H9 (cell line): ENCODE measurements at regions not wholly inside any gene's neighbourhood (a gene's known extent, or its start where the extent isn't known, plus 50 kb on each side); places are given as distances from the start of the nearest gene placed in this dataset.

ENCODE experiments used
- DNase-seq: peaks from one replicate; pipeline ENCODE4 v3.0.0-alpha.2; 2017
- H2AFZ ChIP-seq: one replicate; pipeline ENCODE4 v1.6.1; 2013; ENCODE audit warnings: mild to moderate bottlenecking, low read length, control low read depth, moderate library complexity
- H2AK5ac ChIP-seq: 2 replicates; pipeline ENCODE4 v1.6.1; 2013; ENCODE audit warnings: low read length, control low read depth, mixed read lengths; ENCODE audit not compliant: insufficient read length
- H2BK120ac ChIP-seq: one replicate; pipeline ENCODE4 v1.6.1; 2013; ENCODE audit warnings: low read depth, mild to moderate bottlenecking, low read length, control low read depth, inconsistent platforms; ENCODE audit not compliant: poor library complexity, severe bottlenecking
- H2BK12ac ChIP-seq: 2 replicates; pipeline ENCODE4 v1.6.1; 2013; ENCODE audit warnings: low read length, control low read depth, mixed read lengths, low read depth; ENCODE audit not compliant: insufficient read length
- H2BK15ac ChIP-seq: 2 replicates; pipeline ENCODE4 v1.6.1; 2013; ENCODE audit warnings: low read depth, low read length, control low read depth
- H2BK20ac ChIP-seq: one replicate; pipeline ENCODE4 v1.6.1; 2013; ENCODE audit warnings: low read depth, mild to moderate bottlenecking, low read length, control low read depth, inconsistent platforms; ENCODE audit not compliant: poor library complexity, severe bottlenecking
- H2BK5ac ChIP-seq: 2 replicates; pipeline ENCODE4 v1.6.1; 2013; ENCODE audit warnings: low read length, control low read depth, mixed read lengths; ENCODE audit not compliant: insufficient read length
- H3K14ac ChIP-seq: 2 replicates; pipeline ENCODE4 v1.6.1; 2013; ENCODE audit warnings: low read length, control low read depth; ENCODE audit not compliant: insufficient read depth
- H3K18ac ChIP-seq: 2 replicates; pipeline ENCODE4 v1.6.1; 2013; ENCODE audit warnings: low read depth, mild to moderate bottlenecking, mixed read lengths, low read length, control low read depth; ENCODE audit not compliant: insufficient read length
- H3K23ac ChIP-seq: 2 replicates; pipeline ENCODE4 v1.6.1; 2013; ENCODE audit warnings: low read length, control low read depth, mixed read lengths, low read depth; ENCODE audit not compliant: insufficient read length
- H3K23me2 ChIP-seq: 2 replicates; pipeline ENCODE4 v1.6.1; 2013; ENCODE audit warnings: low read depth, mild to moderate bottlenecking, mixed read lengths, low read length, control low read depth; ENCODE audit not compliant: insufficient read length, poor library complexity, severe bottlenecking
- H3K27ac ChIP-seq: 2 replicates; pipeline ENCODE4 v1.5.1; 2013; ENCODE audit warnings: low read length, control low read depth, mixed read lengths, low read depth; ENCODE audit not compliant: insufficient read length
- H3K27me3 ChIP-seq: 2 replicates; pipeline ENCODE4 v1.6.1; 2013; ENCODE audit warnings: low read length, control low read depth, inconsistent platforms; ENCODE audit not compliant: insufficient read depth
- H3K4ac ChIP-seq: 2 replicates; pipeline ENCODE4 v1.6.1; 2013; ENCODE audit warnings: low read depth, mild to moderate bottlenecking, control low read depth, inconsistent platforms, low read length, moderate library complexity
- H3K4me1 ChIP-seq: 2 replicates; pipeline ENCODE4 v1.6.1; 2013; ENCODE audit warnings: low read length, control low read depth, inconsistent platforms; ENCODE audit not compliant: insufficient read depth
- H3K4me2 ChIP-seq: 2 replicates; pipeline ENCODE4 v1.6.1; 2013; ENCODE audit warnings: low read length, control low read depth, mixed read lengths; ENCODE audit not compliant: insufficient read length, insufficient read depth
- H3K56ac ChIP-seq: 2 replicates; pipeline ENCODE4 v1.6.1; 2013; ENCODE audit warnings: low read depth, mild to moderate bottlenecking, mixed read lengths, low read length, control low read depth; ENCODE audit not compliant: insufficient read length
- H3K79me1 ChIP-seq: 2 replicates; pipeline ENCODE4 v1.6.1; 2013; ENCODE audit warnings: low read depth, mild to moderate bottlenecking, moderate library complexity, low read length, control low read depth, inconsistent platforms; ENCODE audit not compliant: insufficient read depth, poor library complexity, severe bottlenecking
- H3K79me2 ChIP-seq: 2 replicates; pipeline ENCODE4 v1.6.1; 2013; ENCODE audit warnings: low read length, control low read depth, inconsistent platforms; ENCODE audit not compliant: insufficient read depth
- H3K9ac ChIP-seq: 2 replicates; pipeline ENCODE4 v1.6.1; 2013; ENCODE audit warnings: low read length, control low read depth, mixed read lengths; ENCODE audit not compliant: insufficient read length; ENCODE audit errors: extremely low read depth
- H3K9me3 ChIP-seq: one replicate; pipeline ENCODE4 v1.6.1; 2013; ENCODE audit warnings: low read depth, low read length, inconsistent platforms; ENCODE audit not compliant: control insufficient read depth
- H3T11ph ChIP-seq: one replicate; pipeline ENCODE4 v1.6.1; 2013; ENCODE audit warnings: mild to moderate bottlenecking, low read length, control low read depth, inconsistent platforms
- H4K20me1 ChIP-seq: one replicate; pipeline ENCODE4 v1.6.1; 2013; ENCODE audit not compliant: control insufficient read depth, insufficient read length, insufficient read depth
- H4K5ac ChIP-seq: 2 replicates; pipeline ENCODE4 v1.6.1; 2013; ENCODE audit warnings: low read depth, mild to moderate bottlenecking, mixed read lengths, low read length, control low read depth; ENCODE audit not compliant: insufficient read length
- H4K8ac ChIP-seq: replicated peaks from 2 replicates; pipeline ENCODE4 v1.6.1; 2013; ENCODE audit warnings: low read length, control low read depth, mixed read lengths, low read depth; ENCODE audit not compliant: insufficient read length
- H4K91ac ChIP-seq: 2 replicates; pipeline ENCODE4 v1.6.1; 2013; ENCODE audit warnings: low read depth, mild to moderate bottlenecking, moderate library complexity, mixed read lengths, low read length, control low read depth; ENCODE audit not compliant: insufficient read length
- H3K27ac Mint-ChIP-seq, 3 experiments: 2 replicates in 2 of 3; 3 replicates in 1 of 3; pipeline ENCODE4 v1.8.0; 2020 to 2021; ENCODE audit warnings: mixed read lengths in 3 of 3, mild to moderate bottlenecking in 1 of 3, moderate library complexity in 1 of 3
- H3K27me3 Mint-ChIP-seq: 2 replicates; pipeline ENCODE4 v1.8.0; 2021; ENCODE audit warnings: low read depth, mild to moderate bottlenecking, moderate library complexity, mixed read lengths
- H3K36me3 Mint-ChIP-seq, 3 experiments: 2 replicates in 2 of 3; 3 replicates in 1 of 3; pipeline ENCODE4 v1.8.0; 2020 to 2021; ENCODE audit warnings: low read depth in 3 of 3, mixed read lengths in 3 of 3; ENCODE audit not compliant: insufficient read depth in 1 of 3
- H3K4me1 Mint-ChIP-seq, 2 experiments: 2 replicates each; pipeline ENCODE4 v1.8.0; 2020; ENCODE audit warnings: mixed read lengths in 2 of 2
- H3K4me3 Mint-ChIP-seq, 2 experiments: 2 replicates in 1 of 2; 3 replicates in 1 of 2; pipeline ENCODE4 v1.8.0; 2020 to 2021; ENCODE audit warnings: mild to moderate bottlenecking in 2 of 2, mixed read lengths in 2 of 2, moderate library complexity in 1 of 2
- H3K9me3 Mint-ChIP-seq, 2 experiments: 2 replicates in 1 of 2; 3 replicates in 1 of 2; pipeline ENCODE4 v1.8.0; 2020; ENCODE audit warnings: mild to moderate bottlenecking in 2 of 2, mixed read lengths in 2 of 2, moderate library complexity in 1 of 2
- CTCF ChIP-seq: fragments of 200-600 bp; sonication (generic); conservative IDR thresholded peaks from 3 replicates; pipeline ENCODE4 v1.8.0; 2021; ENCODE audit warnings: antibody characterized with exemption, mild to moderate bottlenecking
- WGBS: extraction: QIAGEN DNeasy Blood & Tissue Kit; methylation state at CpG from one replicate; pipeline ENCODE4 v1.1.7; 2013; ENCODE audit warnings: missing lambda C conversion rate, low lambda C conversion rate, mixed read lengths; ENCODE audit not compliant: insufficient read length; ENCODE audit errors: extremely low coverage; 5-methylcytosine and 5-hydroxymethylcytosine counted together

GRCh38 chr7:101731502-101732084 is 85.8 kb upstream of the CUX1 start:
- H3K27ac Mint-ChIP-seq, result peak overlapping the region in 2 of 3 experiments; percentile 12 to 49; a peak in 4 of 7 replicates

More at GRCh38 chr7:101731502-101732084, 85.8 kb upstream of the CUX1 start:
- Histone ChIP-seq H2BK15ac (no peak overlapping the region), H2BK5ac (no peak overlapping the region), H3K79me2 (no peaks in the 10 kb centered on the region), H3K4ac (no peak overlapping the region), H2BK20ac (no peak overlapping the region), H2AFZ (no peak overlapping the region), H2AK5ac (no peak overlapping the region), H3K9me3 (no peaks in the 10 kb centered on the region), H3K9ac (no peak overlapping the region), H3K18ac (no peak overlapping the region), H3K79me1 (no peaks in the 10 kb centered on the region), H3K27me3 (no peaks in the 10 kb centered on the region), H4K5ac (no peak overlapping the region), H3K4me2 (peak overlapping the region; percentile 38), H2BK120ac (no peak overlapping the region), H3K14ac (no peak overlapping the region), H3K4me1 (peaks cover 2% of the 10 kb centered on the region; the same call in 1 of the 2 replicates), H3K23ac (no peak overlapping the region), H3K27ac (no peak overlapping the region), H3K23me2 (no peaks in the 10 kb centered on the region), H4K91ac (no peak overlapping the region), H3T11ph (no peak overlapping the region), H2BK12ac (no peak overlapping the region), H4K8ac (no peak overlapping the region), H4K20me1 (no peaks in the 10 kb centered on the region), H3K56ac (no peak overlapping the region)
- WGBS, result no CpG with 5 or more reads among the region's 11 CpGs
- H3K9me3 Mint-ChIP-seq, result peaks cover 0 to 2% of the 10 kb centered on the region in 2 experiments; a peak in 2 of 5 replicates
- TF ChIP-seq CTCF, result no peak
- DNase-seq, result no peak
- H3K27me3 Mint-ChIP-seq, result peaks cover 6% of the 10 kb centered on the region
- H3K4me3 Mint-ChIP-seq, result no peak overlapping the region; a peak in 1 of 5 replicates
- peaks cover 22 to 39% of the 10 kb centered on the region in 2 experiments for H3K4me1 Mint-ChIP-seq
- no peaks in the 10 kb centered on the region for H3K36me3 Mint-ChIP-seq
